ENCODE measurements at regions not wholly inside any gene's neighbourhood (a gene's known extent, or its start where the extent isn't known, plus 50 kb on each side); places are given as distances from the start of the nearest gene placed in this dataset.

DNA sequence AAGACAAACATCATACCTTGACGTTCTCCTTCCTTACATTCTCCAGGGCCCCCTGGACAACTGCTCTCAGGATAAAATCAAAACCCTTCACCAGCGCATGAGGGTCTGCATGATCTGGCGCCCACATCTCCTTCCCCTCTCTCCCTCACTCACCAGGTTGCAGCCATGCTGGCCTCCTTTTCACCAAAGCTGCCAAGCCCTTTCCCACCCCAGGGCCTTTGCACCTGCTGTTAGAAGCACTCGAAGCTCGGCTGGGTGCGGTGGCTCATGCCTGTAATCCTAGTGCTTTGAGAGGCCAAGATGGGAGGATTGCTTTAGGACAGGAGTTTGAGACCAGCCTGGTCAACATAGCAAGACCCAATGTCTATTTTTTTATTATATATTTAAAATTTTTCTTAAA, 56.1 kb upstream of the NUP50 start:
- ATAC-seq (no peak), DNase-seq (no peak)
- Mint-ChIP-seq H3K4me3 (no peak overlapping the region), H3K4me1 (no peaks in the 10 kb centered on the region), H3K27ac (no peak overlapping the region), H3K9me3 (no peaks in the 10 kb centered on the region), H3K27me3 (peaks cover 17% of the 10 kb centered on the region)

DNA sequence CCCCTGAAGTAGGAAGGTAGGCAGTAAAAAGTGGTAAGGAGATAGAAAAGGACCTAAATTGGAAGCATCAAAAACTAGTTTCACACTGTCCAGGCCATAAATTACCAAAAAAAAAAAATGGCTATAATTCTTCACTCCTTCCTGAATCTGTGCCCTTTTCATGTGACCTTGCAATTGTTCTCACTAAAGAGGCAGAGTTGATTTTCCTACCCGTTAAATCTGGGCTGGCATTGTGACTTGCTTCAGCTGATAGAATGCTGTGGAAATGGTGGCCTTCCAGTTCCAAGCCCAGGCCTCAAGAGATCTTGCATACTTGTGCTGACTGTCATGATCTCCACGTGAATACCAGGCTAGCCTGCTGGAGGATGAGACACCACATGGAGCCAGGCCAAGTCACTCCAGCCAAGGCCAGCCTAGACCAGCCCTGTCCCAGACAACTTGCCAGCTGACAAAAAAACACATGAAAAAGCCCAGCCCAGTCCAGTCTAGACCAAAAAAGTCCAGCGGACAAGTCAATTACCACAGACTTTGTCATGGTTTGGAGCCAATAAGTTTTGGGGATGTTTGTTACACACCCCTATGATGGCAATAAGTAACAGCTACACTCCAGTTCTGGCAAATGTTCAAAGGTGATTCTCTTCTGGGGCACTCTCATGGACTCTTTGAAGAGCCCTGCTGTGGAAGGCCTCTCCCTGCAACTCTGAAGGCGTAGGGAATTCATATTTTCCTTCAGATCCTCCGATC, 51.4 kb upstream of the NUP50 start:
- Mint-ChIP-seq H3K27me3 (peaks cover 14% of the 10 kb centered on the region), H3K4me3 (no peak overlapping the region), H3K4me1 (no peaks in the 10 kb centered on the region), H3K27ac (peak overlapping the region in 1 of 2 donors; percentile 12), H3K9me3 (no peaks in the 10 kb centered on the region)
- DNase-seq (no peak), ATAC-seq (no peak)

Measured in stimulated activated naive CD8-positive, alpha-beta T cell treated with anti-CD3 and anti-CD28 coated beads, Interleukin-15, amount 100 ng/mL, for 72 hours (primary cell).